A549 (cell line): ENCODE measurements at regions not wholly inside any gene's neighbourhood (a gene's known extent, or its start where the extent isn't known, plus 50 kb on each side); places are given as distances from the start of the nearest gene placed in this dataset.

ENCODE experiments used
- ATAC-seq, 2 experiments: fragments of 200-7000 bp in 1 of 2; fragments of >200 bp in 1 of 2; cut with Nextera tagmentation in 1 of 2; cut with Tn5 transposase in 1 of 2; 3 replicates each; pipeline versions ENCODE4 v1.8.0 to v1.9.1; 2018 to 2020; ENCODE audit warnings: mild to moderate bottlenecking in 1 of 2, moderate library complexity in 1 of 2
- CTCF ChIA-PET: fragments of 300-600 bp; sonication (Branson Sonifier 250); formaldehyde crosslinking; extraction: SDS; loops from one replicate; lab custom pipeline; 2021; ENCODE audit warnings: antibody characterized with exemption, inconsistent platforms; lab: Yijun Ruan, JAX
- POLR2A ChIA-PET: fragments of 350-600 bp; formaldehyde crosslinking; extraction: SDS; loops from one replicate; lab custom pipeline; 2021; ENCODE audit warnings: antibody characterized with exemption, inconsistent platforms; lab: Yijun Ruan, JAX
- DNase-seq, 2 experiments: peaks; one replicate each; pipeline versions ENCODE4 v3.0.0 to v3.0.0-alpha.2; 2011 to 2016; ENCODE audit warnings: low read depth in 1 of 2, low spot score in 1 of 2
- FAIRE-seq: peaks from 2 replicates; lab custom pipeline; 2011; peaks lifted over from hg19 to GRCh38; lab: Jason Lieb, UNC
- H3K27ac ChIP-seq, 2 experiments: fragments of >200 bp; sonication (Bioruptor Twin); formaldehyde crosslinking; 3 replicates each; pipeline ENCODE4 v1.5.1; 2016 to 2017
- H3K4me1 ChIP-seq: fragments of >200 bp; sonication (Bioruptor Twin); formaldehyde crosslinking; 3 replicates; pipeline ENCODE4 v1.6.1; 2016
- H3K4me2 ChIP-seq: fragments of >200 bp; sonication (Bioruptor Twin); formaldehyde crosslinking; 3 replicates; pipeline ENCODE4 v1.6.1; 2016
- H3K4me3 ChIP-seq: fragments of >200 bp; sonication (Bioruptor Twin); formaldehyde crosslinking; 3 replicates; pipeline ENCODE4 v1.5.1; 2016
- H3K9me3 ChIP-seq: fragments of >200 bp; sonication (Bioruptor Twin); formaldehyde crosslinking; 3 replicates; pipeline ENCODE4 v1.6.1; 2016
- ATOH8 ChIP-seq: fragments of 250-450 bp; sonication (Bioruptor Pico); IDR thresholded peaks from 2 replicates; pipeline ENCODE4 v1.5.0; 2020; ENCODE audit warnings: low read depth, mild to moderate bottlenecking, moderate library complexity
- CHD2 ChIP-seq: fragments of 150-350 bp; IDR thresholded peaks from 2 replicates; pipeline ENCODE4 v1.6.1; 2014; ENCODE audit warnings: low read length; ENCODE audit not compliant: partially characterized antibody
- ELK1 ChIP-seq: fragments of 150-350 bp; IDR thresholded peaks from 2 replicates; pipeline ENCODE4 v1.6.1; 2014; ENCODE audit warnings: low read depth, mild to moderate bottlenecking, low read length
- HMGXB4 ChIP-seq: fragments of 250-450 bp; sonication (Bioruptor Pico); IDR thresholded peaks from 2 replicates; pipeline ENCODE4 v1.5.0; 2021; ENCODE audit warnings: mild to moderate bottlenecking, moderate library complexity, borderline replicate concordance
- JUNB ChIP-seq: fragments of >200 bp; sonication (Bioruptor Twin); formaldehyde crosslinking; IDR thresholded peaks from 2 replicates; pipeline ENCODE4 v1.6.1; 2016
- PBX3 ChIP-seq: IDR thresholded peaks from 2 replicates; pipeline ENCODE4 v1.6.1; 2012
- POLR2AphosphoS2 ChIP-seq: conservative IDR thresholded peaks from 2 replicates; pipeline ENCODE4 v1.6.1; 2012; ENCODE audit warnings: low read length, improper control_type of control experiment, inconsistent platforms
- RAD21 ChIP-seq, 2 experiments: fragments of >200 bp in 1 of 2; sonication (Bioruptor Twin) in 1 of 2; formaldehyde crosslinking in 1 of 2; IDR thresholded peaks in 1 of 2; conservative IDR thresholded peaks in 1 of 2; 2 replicates in 1 of 2; 3 replicates in 1 of 2; pipeline ENCODE4 v1.6.1; 2012 to 2018; ENCODE audit warnings: inconsistent platforms in 1 of 2
- RARB ChIP-seq: fragments of 250-450 bp; sonication (Bioruptor Pico); IDR thresholded peaks from 2 replicates; pipeline ENCODE4 v1.8.0; 2021; ENCODE audit warnings: mild to moderate bottlenecking, moderate library complexity
- REST ChIP-seq: fragments of 200-600 bp; sonication (generic); IDR thresholded peaks from 2 replicates; pipeline ENCODE4 v1.6.1; 2016; ENCODE audit warnings: antibody characterized with exemption, mild to moderate bottlenecking, moderate library complexity
- SMC3 ChIP-seq: fragments of >200 bp; sonication (Bioruptor Twin); formaldehyde crosslinking; IDR thresholded peaks from 3 replicates; pipeline ENCODE4 v1.6.1; 2018; ENCODE audit warnings: inconsistent platforms
- SREBF2 ChIP-seq: fragments of 450-650 bp; IDR thresholded peaks from 2 replicates; pipeline ENCODE4 v1.6.1; 2014; ENCODE audit warnings: mild to moderate bottlenecking, moderate library complexity
- ZC3H11A ChIP-seq: fragments of 450-650 bp; IDR thresholded peaks from 2 replicates; pipeline ENCODE4 v1.6.1; 2014; ENCODE audit warnings: antibody characterized with exemption, mild to moderate bottlenecking
- ZFP36 ChIP-seq: fragments of 450-650 bp; IDR thresholded peaks from 2 replicates; pipeline ENCODE4 v1.6.1; 2014; ENCODE audit warnings: borderline replicate concordance; ENCODE audit not compliant: partially characterized antibody
- ZNF302 ChIP-seq: fragments of 250-450 bp; sonication (Bioruptor Pico); IDR thresholded peaks from 2 replicates; pipeline ENCODE4 v1.9.0; 2021; ENCODE audit warnings: inconsistent platforms, mild to moderate bottlenecking, moderate library complexity
- WGBS: methylation state at CpG from one replicate; pipeline ENCODE4 v1.1.6; 2017; ENCODE audit errors: missing lambda C conversion rate; 5-methylcytosine and 5-hydroxymethylcytosine counted together

- FAIRE-seq = peak; percentile 79
- CTCF ChIA-PET = no interaction called here
Measured at GRCh38 chr7:46421441-46422230, 500.6 kb upstream of the IGFBP3 start.

GRCh38 chr7:46414946-46415345, 493.9 kb upstream of the IGFBP3 start:
- ChIA-PET CTCF (no interaction called here), POLR2A (no interaction called here)
- ATAC-seq = no peak
- Histone ChIP-seq H3K4me2 (no peak overlapping the region), H3K4me1 (no peaks in the 10 kb centered on the region), H3K9me3 (no peaks in the 10 kb centered on the region), H3K27ac (no peak overlapping the region), H3K4me3 (no peak overlapping the region)
- 62% methylated on average over 2 of the region's 2 CpGs for WGBS
- TF ChIP-seq POLR2AphosphoS2 = no peak
- TF ChIP-seq PBX3 = no peak
- TF ChIP-seq ZFP36 = no peak
- TF ChIP-seq SREBF2 = no peak
- no peak for TF ChIP-seq ELK1
- no peak for TF ChIP-seq RARB (CRISPR knock-in tag)
- TF ChIP-seq ZNF302 = no peak
- no peak for TF ChIP-seq ZC3H11A
- TF ChIP-seq ATOH8 (CRISPR knock-in tag) = no peak
- no peak for TF ChIP-seq HMGXB4
- no peak for TF ChIP-seq CHD2
- no peak for TF ChIP-seq SMC3
- no peak for FAIRE-seq
- DNase-seq = no peak

More at GRCh38 chr7:46421441-46422230, 500.6 kb upstream of the IGFBP3 start:
- Histone ChIP-seq H3K27ac (peak overlapping the region; percentile 38 to 67; a peak in 5 of 6 replicates), H3K4me1 (peaks cover 19% of the 10 kb centered on the region), H3K4me2 (peak overlapping the region; percentile 50), H3K4me3 (no peak overlapping the region), H3K9me3 (no peaks in the 10 kb centered on the region; the same call in 2 of the 3 replicates)
- DNase-seq (peak in 1 of 2 experiments; percentile 14), ATAC-seq (no peak)
- POLR2A ChIA-PET = no interaction called here
- 26% methylated on average over 2 of the region's 2 CpGs for WGBS
- TF ChIP-seq JUNB (0 out of 2 replicates have a peak, but pooled peaks have one; percentile 32), REST (no peak), RAD21 (conservative IDR thresholded peaks at IDR 0.05 in 1 of 2, IDR thresholded peaks at IDR 0.05 in 1 of 2) (0 out of 5 replicates have a peak, but pooled peaks of 1 of the 2 experiments have one; percentile 16)
